Ascending aorta (tissue), 2 donors: ENCODE measurements at regions not wholly inside any gene's neighbourhood (a gene's known extent, or its start where the extent isn't known, plus 50 kb on each side); places are given as distances from the start of the nearest gene placed in this dataset.

ENCODE experiments used
- DNase-seq, 2 donors: peaks; one replicate each; pipeline ENCODE4 v3.0.0-alpha.2; 2019; ENCODE audit warnings: low spot score in 2 of 2
- H3K27ac ChIP-seq, 2 donors: fragments of 200-600 bp; sonication (generic); one replicate each; pipeline ENCODE4 v1.5.1; 2016 to 2017; ENCODE audit warnings: mild to moderate bottlenecking in 1 of 2
- H3K27me3 ChIP-seq: fragments of 200-600 bp; sonication (generic); one replicate; pipeline ENCODE4 v1.5.1; 2017
- H3K36me3 ChIP-seq, 2 donors: fragments of 200-600 bp; sonication (generic); one replicate each; pipeline ENCODE4 v1.5.1; 2016
- H3K4me1 ChIP-seq, 2 donors: fragments of 200-600 bp; sonication (generic); one replicate each; pipeline ENCODE4 v1.5.1; 2016 to 2017; ENCODE audit warnings: mild to moderate bottlenecking in 1 of 2
- H3K4me3 ChIP-seq, 2 donors: fragments of 200-600 bp; sonication (generic); one replicate each; pipeline ENCODE4 v1.5.1; 2016 to 2017; ENCODE audit warnings: mild to moderate bottlenecking in 1 of 2
- H3K9me3 ChIP-seq, 2 donors: fragments of 200-600 bp; sonication (generic); one replicate each; pipeline ENCODE4 v1.5.1; 2016
- CTCF ChIP-seq, 3 experiments: fragments of 200-600 bp in 2 of 3; fragments of 450-650 bp in 1 of 3; sonication (generic) in 2 of 3; IDR thresholded peaks; one replicate each; pipeline ENCODE4 v1.5.1; 2016 to 2019; ENCODE audit warnings: antibody characterized with exemption in 3 of 3, mild to moderate bottlenecking in 1 of 3, moderate library complexity in 1 of 3
- intact Hi-C: fragments of 100-400 bp; cut with DNase I; formaldehyde crosslinking; loops from one replicate; pipeline ENCODE4 v1.15.1; 2023

- no peaks in the 10 kb centered on the region for H3K4me1 ChIP-seq
- H3K9me3 ChIP-seq = peaks cover 0 to 5% of the 10 kb centered on the region in 2 donors
- no peaks in the 10 kb centered on the region for H3K36me3 ChIP-seq
- H3K4me3 ChIP-seq = no peak overlapping the region
- no peaks in the 10 kb centered on the region for H3K27me3 ChIP-seq
- TF ChIP-seq CTCF (IDR thresholded peaks at IDR 0.05) = no peak
- no peak for DNase-seq
- intact Hi-C loops = no loop called here
- H3K27ac ChIP-seq = no peak overlapping the region
Measured at GRCh38 chr12:39227218-39227617, 215.7 kb downstream of the KIF21A start.

GRCh38 chr12:39224971-39225370, 217.9 kb downstream of the KIF21A start:
- intact Hi-C loops = no loop called here
- no peaks in the 10 kb centered on the region for H3K27me3 ChIP-seq
- TF ChIP-seq CTCF (IDR thresholded peaks at IDR 0.05) = no peak
- H3K9me3 ChIP-seq = peaks cover 0 to 5% of the 10 kb centered on the region in 2 donors
- H3K4me3 ChIP-seq = no peak overlapping the region
- H3K36me3 ChIP-seq = no peaks in the 10 kb centered on the region
- no peak for DNase-seq
- no peak overlapping the region for H3K27ac ChIP-seq
- H3K4me1 ChIP-seq = no peaks in the 10 kb centered on the region

GRCh38 chr12:39205969-39206368, 237.0 kb downstream of the KIF21A start:
- H3K4me3 ChIP-seq = no peak overlapping the region
- H3K4me1 ChIP-seq = no peaks in the 10 kb centered on the region
- H3K27me3 ChIP-seq = no peaks in the 10 kb centered on the region
- intact Hi-C loops = no loop called here
- no peak for DNase-seq
- no peaks in the 10 kb centered on the region for H3K36me3 ChIP-seq
- TF ChIP-seq CTCF (IDR thresholded peaks at IDR 0.05) = no peak
- H3K9me3 ChIP-seq = no peaks in the 10 kb centered on the region
- no peak overlapping the region for H3K27ac ChIP-seq

- no peaks in the 10 kb centered on the region for H3K9me3 ChIP-seq
- H3K36me3 ChIP-seq = no peaks in the 10 kb centered on the region
- no peak for DNase-seq
- no peaks in the 10 kb centered on the region for H3K27me3 ChIP-seq
- H3K4me1 ChIP-seq = no peaks in the 10 kb centered on the region
- TF ChIP-seq CTCF (IDR thresholded peaks at IDR 0.05) = no peak
- no peak overlapping the region for H3K27ac ChIP-seq
- no peak overlapping the region for H3K4me3 ChIP-seq
- intact Hi-C loops = no loop called here
Measured at GRCh38 chr12:39199351-39199750, 243.6 kb downstream of the KIF21A start.

- TF ChIP-seq CTCF (IDR thresholded peaks at IDR 0.05) = no peak
- Histone ChIP-seq H3K9me3 (no peaks in the 10 kb centered on the region), H3K4me3 (no peak overlapping the region), H3K4me1 (no peaks in the 10 kb centered on the region), H3K27ac (no peak overlapping the region), H3K27me3 (no peaks in the 10 kb centered on the region), H3K36me3 (no peaks in the 10 kb centered on the region)
- intact Hi-C loops = no loop called here
- DNase-seq = no peak
Measured at GRCh38 chr12:39188689-39189088, 254.2 kb downstream of the KIF21A start.

- intact Hi-C loops = no loop called here
- no peak for DNase-seq
- no peak for TF ChIP-seq CTCF (IDR thresholded peaks at IDR 0.05)
- Histone ChIP-seq H3K4me3 (no peak overlapping the region), H3K9me3 (no peaks in the 10 kb centered on the region), H3K36me3 (no peaks in the 10 kb centered on the region), H3K27ac (no peak overlapping the region), H3K27me3 (no peaks in the 10 kb centered on the region), H3K4me1 (no peaks in the 10 kb centered on the region)
Measured at GRCh38 chr12:39186744-39187143, 256.2 kb downstream of the KIF21A start.
